Spleen (tissue), 11 donors: ENCODE measurements at regions not wholly inside any gene's neighbourhood (a gene's known extent, or its start where the extent isn't known, plus 50 kb on each side); places are given as distances from the start of the nearest gene placed in this dataset.

Source experiments
- DNase-seq: peaks from one replicate; pipeline ENCODE4 v3.0.0-alpha.2; 2020
- H3K27ac ChIP-seq, 8 donors: fragments of 200-600 bp; sonication (generic) in 7 of 8; 1 replicate in 4 of 8; 2 replicates in 4 of 8; pipeline versions ENCODE4 v1.5.0 to v1.8.0; 2016 to 2021; ENCODE audit warnings: inconsistent platforms in 4 of 8, mild to moderate bottlenecking in 4 of 8, moderate library complexity in 1 of 8
- H3K27me3 ChIP-seq, 7 donors: fragments of 200-600 bp; sonication (generic) in 6 of 7; replicated peaks in 1 of 7; 1 replicate in 4 of 7; 2 replicates in 3 of 7; pipeline versions ENCODE4 v1.5.0 to v1.8.0; 2016 to 2021; ENCODE audit warnings: inconsistent platforms in 3 of 7, mild to moderate bottlenecking in 1 of 7
- H3K36me3 ChIP-seq, 6 donors: fragments of 200-600 bp; sonication (generic) in 5 of 6; 1 replicate in 4 of 6; 2 replicates in 2 of 6; pipeline versions ENCODE4 v1.5.0 to v1.8.0; 2016 to 2021; ENCODE audit warnings: inconsistent platforms in 2 of 6
- H3K4me1 ChIP-seq, 6 donors: fragments of 200-600 bp; sonication (generic) in 5 of 6; 1 replicate in 3 of 6; 2 replicates in 3 of 6; pipeline versions ENCODE4 v1.5.0 to v1.8.0; 2016 to 2021; ENCODE audit warnings: inconsistent platforms in 3 of 6
- H3K4me3 ChIP-seq, 8 donors: fragments of 200-600 bp; sonication (generic) in 7 of 8; 1 replicate in 4 of 8; 2 replicates in 4 of 8; pipeline versions ENCODE4 v1.5.0 to v1.8.0; 2016 to 2021; ENCODE audit warnings: inconsistent platforms in 4 of 8, mild to moderate bottlenecking in 4 of 8, moderate library complexity in 2 of 8
- H3K9me3 ChIP-seq, 8 donors: fragments of 200-600 bp; sonication (generic) in 7 of 8; 1 replicate in 4 of 8; 2 replicates in 4 of 8; pipeline versions ENCODE4 v1.5.0 to v1.8.0; 2016 to 2021; ENCODE audit warnings: inconsistent platforms in 4 of 8
- POLR2A ChIP-seq, 3 donors: fragments of 450-650 bp; IDR thresholded peaks; one replicate each; pipeline ENCODE4 v1.5.1; 2017; ENCODE audit warnings: antibody characterized with exemption in 3 of 3, mild to moderate bottlenecking in 1 of 3
- POLR2AphosphoS5 ChIP-seq, 3 donors: sonication (generic); formaldehyde crosslinking; IDR thresholded peaks; one replicate each; pipeline ENCODE4 v1.5.1; 2017; ENCODE audit warnings: antibody characterized with exemption in 3 of 3
- WGBS, 5 donors: extraction: QIAGEN DNeasy Blood & Tissue Kit in 3 of 5; methylation state at CpG; one replicate each; pipeline versions ENCODE4 v1.1.5 to v1.1.7; 2013 to 2018; 5-methylcytosine and 5-hydroxymethylcytosine counted together
- intact Hi-C: fragments of 100-400 bp; cut with DNase I; formaldehyde crosslinking; loops from one replicate; pipeline ENCODE4 v1.15.0; 2023; ENCODE audit warnings: low total_unique reads
- TF ChIP-seq, protein P1 (sequence below), 11 experiments: fragments of 200-600 bp in 7 of 11; fragments of 450-650 bp in 4 of 11; sonication (generic) in 4 of 11; IDR thresholded peaks in 8 of 11; conservative IDR thresholded peaks in 3 of 11; 1 replicate in 7 of 11; 2 replicates in 4 of 11; pipeline versions ENCODE4 v1.4.0 to v1.8.0; 2016 to 2021; ENCODE audit warnings: antibody characterized with exemption in 11 of 11, inconsistent platforms in 4 of 11, mild to moderate bottlenecking in 1 of 11
- donor health status: healthy with polysubstance abuse.
- donor health status: DM: no; HTN: no; CAD: no; lungs with moderate emphysema.
- donor health status: DM: no; HTN: no; CAD: no.
- donor health status: Bipolar disorder and iron deficiency.
- donor health status: healthy.
- donor health status: DM: no; HTN: no; CAD: no.
- donor health status: DM: yes; HTN: yes; CAD: no.

DNA sequence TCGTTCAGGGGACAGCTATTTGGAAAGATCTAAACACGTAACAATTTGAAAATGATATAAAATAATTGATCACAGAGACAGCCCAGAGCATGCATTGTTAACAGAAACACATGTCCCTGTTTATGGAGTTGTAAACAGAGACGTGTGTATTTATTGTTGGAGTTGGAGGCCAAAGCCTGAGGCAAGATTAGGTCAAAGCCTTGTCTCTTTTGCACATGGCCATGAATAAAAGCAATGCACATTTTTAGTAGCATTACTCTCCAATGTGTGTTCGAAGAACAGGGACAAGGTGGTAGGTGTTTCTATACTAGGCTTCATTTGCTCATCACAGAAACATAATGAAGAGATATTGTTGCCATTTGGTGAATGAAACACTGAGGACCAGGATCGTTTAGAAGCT, 841.5 kb upstream of the FANCL start:
- no peak for DNase-seq
- TF ChIP-seq POLR2A (IDR thresholded peaks at IDR 0.05) (no peak), POLR2AphosphoS5 (IDR thresholded peaks at IDR 0.05) (no peak)
- TF ChIP-seq, protein P1, sequence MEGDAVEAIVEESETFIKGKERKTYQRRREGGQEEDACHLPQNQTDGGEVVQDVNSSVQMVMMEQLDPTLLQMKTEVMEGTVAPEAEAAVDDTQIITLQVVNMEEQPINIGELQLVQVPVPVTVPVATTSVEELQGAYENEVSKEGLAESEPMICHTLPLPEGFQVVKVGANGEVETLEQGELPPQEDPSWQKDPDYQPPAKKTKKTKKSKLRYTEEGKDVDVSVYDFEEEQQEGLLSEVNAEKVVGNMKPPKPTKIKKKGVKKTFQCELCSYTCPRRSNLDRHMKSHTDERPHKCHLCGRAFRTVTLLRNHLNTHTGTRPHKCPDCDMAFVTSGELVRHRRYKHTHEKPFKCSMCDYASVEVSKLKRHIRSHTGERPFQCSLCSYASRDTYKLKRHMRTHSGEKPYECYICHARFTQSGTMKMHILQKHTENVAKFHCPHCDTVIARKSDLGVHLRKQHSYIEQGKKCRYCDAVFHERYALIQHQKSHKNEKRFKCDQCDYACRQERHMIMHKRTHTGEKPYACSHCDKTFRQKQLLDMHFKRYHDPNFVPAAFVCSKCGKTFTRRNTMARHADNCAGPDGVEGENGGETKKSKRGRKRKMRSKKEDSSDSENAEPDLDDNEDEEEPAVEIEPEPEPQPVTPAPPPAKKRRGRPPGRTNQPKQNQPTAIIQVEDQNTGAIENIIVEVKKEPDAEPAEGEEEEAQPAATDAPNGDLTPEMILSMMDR (IDR thresholded peaks at IDR 0.05 in 8 of 11, conservative IDR thresholded peaks at IDR 0.05 in 3 of 11), result no peak
- intact Hi-C loops, result no loop called here
- no peaks in the 10 kb centered on the region for H3K27me3 ChIP-seq
- WGBS, 5 donors, result 66 to 90% (median 76%) methylated on average over 5 of the region's 5 CpGs
- H3K4me3 ChIP-seq, result no peak overlapping the region
- H3K27ac ChIP-seq, result no peak overlapping the region
- H3K9me3 ChIP-seq, result no peaks in the 10 kb centered on the region
- no peaks in the 10 kb centered on the region for H3K4me1 ChIP-seq
- H3K36me3 ChIP-seq, result no peaks in the 10 kb centered on the region

DNA sequence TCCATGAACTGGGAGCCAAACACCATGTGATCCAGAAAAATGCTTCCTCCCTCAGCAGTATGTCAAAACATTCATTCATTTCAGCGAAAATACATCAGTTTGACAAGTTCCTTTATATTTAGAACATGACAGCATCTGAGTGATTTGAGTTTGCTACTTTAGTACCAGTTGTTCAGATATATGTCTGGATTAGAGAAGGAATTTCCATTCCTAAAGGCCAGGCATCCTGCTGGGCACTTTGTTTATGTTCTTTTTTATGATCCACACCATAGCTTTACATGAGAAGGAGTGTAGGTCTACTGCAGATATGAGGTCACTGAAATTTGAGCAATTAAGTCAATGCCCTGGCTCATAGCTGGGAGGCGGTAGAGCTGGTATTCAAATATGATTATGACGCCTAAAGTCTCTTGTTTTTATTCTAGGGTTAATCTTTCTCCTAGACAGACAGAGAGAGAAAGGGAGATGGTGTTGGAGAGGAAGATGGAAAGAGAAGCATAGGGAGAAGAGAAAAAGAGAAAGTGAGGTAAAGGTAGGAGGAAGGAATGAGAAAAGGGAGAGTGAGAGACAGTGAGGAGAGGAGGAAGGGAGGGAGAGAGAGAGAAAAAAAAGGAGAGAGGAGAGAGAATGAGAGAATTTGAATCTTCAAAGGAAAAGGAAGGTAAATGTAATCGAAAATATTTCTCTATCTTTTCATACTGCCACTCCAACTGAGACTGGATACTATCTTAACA, 839.5 kb upstream of the FANCL start:
- no peaks in the 10 kb centered on the region for H3K4me1 ChIP-seq
- H3K36me3 ChIP-seq, result no peaks in the 10 kb centered on the region
- no peak overlapping the region for H3K4me3 ChIP-seq
- 69 to 82% (median 76%) methylated on average over 4 of the region's 4 CpGs for WGBS, 5 donors
- intact Hi-C loops, result no loop called here
- TF ChIP-seq, protein P1 (IDR thresholded peaks at IDR 0.05 in 8 of 11, conservative IDR thresholded peaks at IDR 0.05 in 3 of 11), result no peak
- TF ChIP-seq POLR2AphosphoS5 (IDR thresholded peaks at IDR 0.05), result no peak
- no peak for TF ChIP-seq POLR2A (IDR thresholded peaks at IDR 0.05)
- no peak for DNase-seq
- no peak overlapping the region for H3K27ac ChIP-seq
- no peaks in the 10 kb centered on the region for H3K9me3 ChIP-seq
- no peaks in the 10 kb centered on the region for H3K27me3 ChIP-seq

DNA sequence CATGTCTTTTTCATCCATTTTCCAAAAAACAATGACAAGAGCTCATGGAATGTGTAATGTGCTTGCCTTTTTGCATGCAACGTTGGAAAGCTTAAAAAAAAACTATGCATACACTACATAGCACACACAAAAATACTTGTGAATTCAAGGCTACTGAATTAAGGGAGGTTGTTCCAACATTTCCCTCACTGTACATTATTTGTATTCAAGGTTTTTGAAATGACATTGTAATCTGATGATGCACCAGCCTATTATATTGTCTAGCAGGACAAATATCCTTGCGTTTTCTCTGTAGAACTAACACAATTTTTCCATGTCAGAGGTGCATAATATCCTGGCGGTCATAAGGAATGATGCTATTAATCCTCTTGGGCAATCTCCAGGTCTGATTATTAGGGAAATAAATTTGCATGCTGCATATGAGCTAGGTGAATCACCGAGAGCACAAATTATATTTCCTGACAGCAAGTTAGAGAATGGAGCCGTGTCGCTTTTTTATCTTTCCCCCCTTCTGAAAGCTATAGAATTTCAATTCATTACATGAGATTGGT, 836.9 kb upstream of the FANCL start:
- no peaks in the 10 kb centered on the region for H3K9me3 ChIP-seq
- 83 to 92% (median 90%) methylated on average over 6 of the region's 6 CpGs for WGBS, 5 donors
- no peak for DNase-seq
- H3K36me3 ChIP-seq, result no peaks in the 10 kb centered on the region
- intact Hi-C loops, result no loop called here
- TF ChIP-seq POLR2A (IDR thresholded peaks at IDR 0.05) (no peak), POLR2AphosphoS5 (IDR thresholded peaks at IDR 0.05) (no peak)
- TF ChIP-seq, protein P1 (IDR thresholded peaks at IDR 0.05 in 8 of 11, conservative IDR thresholded peaks at IDR 0.05 in 3 of 11), result no peak
- H3K27ac ChIP-seq, result no peak overlapping the region
- H3K4me3 ChIP-seq, result no peak overlapping the region
- H3K4me1 ChIP-seq, result no peaks in the 10 kb centered on the region
- H3K27me3 ChIP-seq, result no peaks in the 10 kb centered on the region

DNA sequence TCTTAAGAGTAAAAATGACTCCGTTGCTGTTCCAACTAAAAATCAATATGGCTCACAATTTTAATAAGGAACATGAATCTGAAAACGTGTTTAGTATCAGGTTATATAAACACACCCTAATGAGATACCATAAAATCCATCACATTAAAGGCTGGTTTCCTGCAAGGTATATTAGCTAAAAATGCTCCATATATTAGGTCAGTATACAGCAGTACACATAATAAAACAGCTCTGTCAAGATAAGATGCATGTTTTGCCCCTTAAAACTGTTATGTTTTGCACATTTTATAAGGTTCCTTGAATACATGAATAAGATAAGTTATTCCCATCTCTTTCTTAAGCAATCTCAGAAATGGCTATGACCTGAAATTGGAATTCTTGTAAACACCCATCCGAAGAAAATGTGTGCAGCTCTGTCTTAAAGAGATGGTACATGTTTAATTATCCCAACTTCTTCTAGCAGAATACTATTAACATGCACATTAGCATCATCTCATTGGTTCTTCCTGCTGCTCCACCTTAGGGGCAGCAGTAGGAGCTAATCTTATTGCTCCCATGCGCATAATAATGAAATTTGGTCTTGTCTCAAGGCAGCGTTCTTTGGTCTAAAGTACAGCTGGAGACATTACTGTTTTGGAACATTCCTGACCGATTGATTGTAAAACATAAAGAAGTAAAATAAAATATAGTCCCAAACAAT, 836.1 kb upstream of the FANCL start:
- DNase-seq, result no peak
- TF ChIP-seq POLR2A (IDR thresholded peaks at IDR 0.05) (no peak), POLR2AphosphoS5 (IDR thresholded peaks at IDR 0.05) (no peak)
- TF ChIP-seq, protein P1 (IDR thresholded peaks at IDR 0.05 in 8 of 11, conservative IDR thresholded peaks at IDR 0.05 in 3 of 11), result no peak
- H3K4me3 ChIP-seq, result no peak overlapping the region

More for the DNA sequence above, 836.1 kb upstream of the FANCL start:
- Histone ChIP-seq H3K27me3 (no peaks in the 10 kb centered on the region), H3K36me3 (no peaks in the 10 kb centered on the region), H3K4me1 (no peaks in the 10 kb centered on the region), H3K27ac (no peak overlapping the region), H3K9me3 (peaks cover 0 to under 1% (median 0%) of the 10 kb centered on the region in 8 donors)
- intact Hi-C loops, result no loop called here
- 77 to 95% (median 86%) methylated on average over 6 of the region's 6 CpGs for WGBS, 5 donors
